ENCODE measurements at regions not wholly inside any gene's neighbourhood (a gene's known extent, or its start where the extent isn't known, plus 50 kb on each side); places are given as distances from the start of the nearest gene placed in this dataset.

DNA sequence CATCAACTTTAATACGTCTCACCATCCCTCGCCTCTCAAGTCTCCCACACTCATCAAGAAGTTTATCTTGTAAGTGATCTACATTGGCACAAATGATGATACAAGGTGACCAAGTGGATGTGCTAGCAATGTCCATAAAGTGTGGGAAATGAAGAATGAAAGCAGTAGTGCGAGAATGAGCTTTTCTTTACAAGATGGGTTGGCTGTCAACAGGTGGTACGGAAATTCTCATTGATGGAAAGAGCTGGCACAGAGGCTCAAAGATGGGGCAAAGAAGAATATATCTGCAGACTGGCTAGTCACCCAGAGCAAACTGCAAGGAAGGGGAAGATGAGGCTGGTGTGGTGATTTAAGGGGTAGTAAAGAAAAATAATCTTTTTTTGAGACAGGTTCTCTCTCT, 640.8 kb downstream of the MAT2B start:
- TF ChIP-seq POLR2A (IDR thresholded peaks at IDR 0.05; ENCODE audit: low read length) (no peak), GATA1 (IDR thresholded peaks at IDR 0.05; ENCODE audit: low read depth, low read length) (no peak)
